ENCODE measurements at regions not wholly inside any gene's neighbourhood (a gene's known extent, or its start where the extent isn't known, plus 50 kb on each side); places are given as distances from the start of the nearest gene placed in this dataset.
"Not testable (repeated sequence)": the region's sequence is repeated elsewhere in the genome, so short reads cannot be mapped to it uniquely, and the experiment has no call there.

DNA sequence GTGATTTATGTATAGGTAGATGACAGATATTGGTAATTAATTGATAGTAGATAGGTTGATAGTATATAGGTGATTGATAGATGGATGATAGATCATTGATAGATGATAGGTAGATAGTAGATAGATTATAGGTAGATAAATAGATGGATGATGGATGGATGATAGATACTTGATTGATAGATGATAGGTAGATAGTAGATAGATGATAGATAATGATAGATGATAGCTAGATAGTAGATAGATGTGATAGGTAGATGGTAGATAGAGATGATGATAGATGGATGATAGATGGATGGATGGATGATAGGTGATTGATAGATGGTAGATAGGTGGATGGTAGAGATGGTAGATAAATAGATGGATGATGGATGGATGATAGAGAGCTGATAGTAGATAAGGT lies 62.0 kb upstream of the SAMD11 start:
- H3K56ac ChIP-seq (replicated peaks; ENCODE audit: insufficient read length, low read depth, low read length), result no peak overlapping the region
- H3K18ac ChIP-seq (ENCODE audit: extremely low read depth, low read length), result no peak overlapping the region
- H2BK20ac ChIP-seq (ENCODE audit: low read length), result no peak overlapping the region
- no peaks in the 10 kb centered on the region for H3K9me3 ChIP-seq (ENCODE audit: insufficient read depth in 2 of 2, low read depth in 1 of 2, low read length in 1 of 2)
- no peaks in the 10 kb centered on the region for H3K36me3 ChIP-seq (ENCODE audit: control insufficient read depth in 2 of 4, insufficient read depth in 4 of 4, low read length in 3 of 4)
- H3K4me1 ChIP-seq (replicated peaks in 1 of 4; ENCODE audit: control insufficient read depth in 3 of 4, insufficient read depth in 4 of 4, low read length in 3 of 4), result peaks cover 0 to 3% (median 0%) of the 10 kb centered on the region in 4 experiments; a peak in 1 of 7 replicates
- no peak overlapping the region for H3K4me2 ChIP-seq (ENCODE audit: insufficient read depth in 1 of 2, low read depth in 2 of 2, low read length in 2 of 2)
- H3K4ac ChIP-seq (replicated peaks; ENCODE audit: insufficient read length, low read depth, low read length), result no peak overlapping the region
- no peak overlapping the region for H3K23ac ChIP-seq (ENCODE audit: insufficient read length)
- TF ChIP-seq RFX5 (IDR thresholded peaks at IDR 0.05; ENCODE audit: borderline replicate concordance, low read depth, low read length), result no peak
- no peak overlapping the region for H2BK15ac ChIP-seq (ENCODE audit: low read length)
- no peak overlapping the region for H2AFZ ChIP-seq (ENCODE audit: low read length)
- H2AK5ac ChIP-seq (ENCODE audit: low read depth, low read length), result no peak overlapping the region
- no peaks in the 10 kb centered on the region for H4K20me1 ChIP-seq (replicated peaks in 1 of 2; ENCODE audit: control insufficient read depth in 1 of 2, insufficient read depth in 2 of 2, low read length in 2 of 2)
- H4K91ac ChIP-seq (replicated peaks; ENCODE audit: insufficient read length, low read length), result no peak overlapping the region
- H4K8ac ChIP-seq (ENCODE audit: extremely low read depth, insufficient read depth, low read length), result no peak overlapping the region
- CTCF ChIA-PET (ENCODE audit: partially characterized antibody), result no interaction called here
- no peak overlapping the region for H3K4me3 ChIP-seq (ENCODE audit: extremely low read depth in 1 of 4, insufficient read depth in 2 of 4, low read depth in 3 of 4, low read length in 4 of 4)
- no peak overlapping the region for H3K27ac ChIP-seq (ENCODE audit: low read depth, low read length)
- no peaks in the 10 kb centered on the region for H3K79me2 ChIP-seq (ENCODE audit: control insufficient read depth in 1 of 2, insufficient read depth in 2 of 2, low read length in 2 of 2)
- POLR2A ChIA-PET (ENCODE audit: partially characterized antibody), result no interaction called here
- DNase-seq (ENCODE audit: low read depth in 1 of 2, low spot score in 2 of 2), result no peak
- H2BK5ac ChIP-seq (ENCODE audit: low read depth, low read length), result no peak overlapping the region
- FAIRE-seq, result no peak
- no peak overlapping the region for H3K9ac ChIP-seq (replicated peaks in 1 of 4; ENCODE audit: extremely low read depth in 1 of 4, low read depth in 3 of 4, low read length in 3 of 4)
- no peak overlapping the region for H2BK12ac ChIP-seq (ENCODE audit: low read depth, low read length)
- H3K79me1 ChIP-seq (ENCODE audit: low read depth, low read length), result no peaks in the 10 kb centered on the region
- no peak overlapping the region for H3K14ac ChIP-seq (ENCODE audit: insufficient read length)
- no peaks in the 10 kb centered on the region; the same call in 1 of the 2 replicates for H3K23me2 ChIP-seq (ENCODE audit: low read depth, low read length)
- H2BK120ac ChIP-seq (replicated peaks; ENCODE audit: low read depth, low read length), result no peak overlapping the region
- H4K5ac ChIP-seq (ENCODE audit: insufficient read length, low read depth, low read length), result no peak overlapping the region
- no peaks in the 10 kb centered on the region; a peak in 2 of 7 replicates for H3K27me3 ChIP-seq (replicated peaks in 1 of 4; ENCODE audit: control insufficient read depth in 3 of 4, extremely low read depth in 1 of 4, insufficient read depth in 3 of 4, low read length in 3 of 4)

DNA sequence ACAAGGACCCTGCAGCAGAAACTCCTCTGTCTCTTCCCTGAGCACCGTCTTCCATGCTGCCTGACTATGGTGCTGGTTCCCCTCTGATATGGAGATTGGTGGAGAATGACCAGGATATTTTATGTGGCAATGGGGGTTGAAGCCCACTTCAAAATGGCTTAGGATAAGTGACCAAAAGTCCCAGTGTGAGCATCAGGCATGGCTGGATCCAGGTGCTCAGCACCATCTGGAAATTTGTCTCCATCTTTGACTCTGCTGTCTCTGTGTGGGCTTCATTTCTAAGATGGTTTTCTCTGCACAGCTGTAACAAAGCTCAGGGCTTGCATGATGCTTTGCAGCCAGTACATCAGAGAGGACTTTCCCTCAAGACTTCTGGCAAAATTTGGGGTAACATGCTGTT lies 61.1 kb upstream of the SAMD11 start:
- H2AFZ ChIP-seq (ENCODE audit: low read length); H3K9me3 ChIP-seq (ENCODE audit: insufficient read depth in 2 of 2, low read depth in 1 of 2, low read length in 1 of 2); H4K20me1 ChIP-seq (replicated peaks in 1 of 2; ENCODE audit: control insufficient read depth in 1 of 2, insufficient read depth in 2 of 2, low read length in 2 of 2); H4K8ac ChIP-seq (ENCODE audit: extremely low read depth, insufficient read depth, low read length); H2BK12ac ChIP-seq (ENCODE audit: low read depth, low read length); H4K91ac ChIP-seq (replicated peaks; ENCODE audit: insufficient read length, low read length); H3K4me1 ChIP-seq (replicated peaks in 1 of 4; ENCODE audit: control insufficient read depth in 3 of 4, insufficient read depth in 4 of 4, low read length in 3 of 4); POLR2A ChIA-PET (ENCODE audit: partially characterized antibody); H4K5ac ChIP-seq (ENCODE audit: insufficient read length, low read depth, low read length); H3K9ac ChIP-seq (replicated peaks in 1 of 4; ENCODE audit: extremely low read depth in 1 of 4, low read depth in 3 of 4, low read length in 3 of 4); FAIRE-seq; H3K4me3 ChIP-seq (ENCODE audit: extremely low read depth in 1 of 4, insufficient read depth in 2 of 4, low read depth in 3 of 4, low read length in 4 of 4); CTCF ChIA-PET (ENCODE audit: partially characterized antibody); H3K27ac ChIP-seq (ENCODE audit: low read depth, low read length); H3K27me3 ChIP-seq (replicated peaks in 1 of 4; ENCODE audit: control insufficient read depth in 3 of 4, extremely low read depth in 1 of 4, insufficient read depth in 3 of 4, low read length in 3 of 4); H3K36me3 ChIP-seq (ENCODE audit: control insufficient read depth in 2 of 4, insufficient read depth in 4 of 4, low read length in 3 of 4); H3K4ac ChIP-seq (replicated peaks; ENCODE audit: insufficient read length, low read depth, low read length); H2BK5ac ChIP-seq (ENCODE audit: low read depth, low read length); H2AK5ac ChIP-seq (ENCODE audit: low read depth, low read length); H3K23ac ChIP-seq (ENCODE audit: insufficient read length); H3K79me1 ChIP-seq (ENCODE audit: low read depth, low read length); H2BK120ac ChIP-seq (replicated peaks; ENCODE audit: low read depth, low read length); H3K14ac ChIP-seq (ENCODE audit: insufficient read length); H3K56ac ChIP-seq (replicated peaks; ENCODE audit: insufficient read length, low read depth, low read length); H2BK15ac ChIP-seq (ENCODE audit: low read length); DNase-seq (ENCODE audit: low read depth in 1 of 2, low spot score in 2 of 2); H3K79me2 ChIP-seq (ENCODE audit: control insufficient read depth in 1 of 2, insufficient read depth in 2 of 2, low read length in 2 of 2); H3K23me2 ChIP-seq (ENCODE audit: low read depth, low read length); H3K18ac ChIP-seq (ENCODE audit: extremely low read depth, low read length); H2BK20ac ChIP-seq (ENCODE audit: low read length); H3K4me2 ChIP-seq (ENCODE audit: insufficient read depth in 1 of 2, low read depth in 2 of 2, low read length in 2 of 2): not testable (repeated sequence)
- 38% methylated on average over 1 of the region's 1 CpG; no CpG with 5 or more reads in 1 of the 2 experiments for WGBS, 2 experiments (ENCODE audit: extremely low coverage in 1 of 2, insufficient coverage in 1 of 2, insufficient read length in 1 of 2, insufficient replicate concordance in 2 of 2, low coverage in 1 of 2, low lambda C conversion rate in 2 of 2, missing lambda C conversion rate in 1 of 2)

Data from H1 (cell line).